ENCODE measurements at regions not wholly inside any gene's neighbourhood (a gene's known extent, or its start where the extent isn't known, plus 50 kb on each side); places are given as distances from the start of the nearest gene placed in this dataset.
"Not testable (repeated sequence)": the region's sequence is repeated elsewhere in the genome, so short reads cannot be mapped to it uniquely, and the experiment has no call there.

GRCh38 chr11:95650276-95650675 is 139.3 kb downstream of the FAM76B start:
- Histone ChIP-seq H3K36me3 (ENCODE audit: control insufficient read depth, insufficient read depth, low read length) (no peaks in the 10 kb centered on the region), H3K27ac (ENCODE audit: low read length) (no peak overlapping the region), H3K9me3 (ENCODE audit: control insufficient read depth, low read depth, low read length) (no peaks in the 10 kb centered on the region), H3K4me3 (ENCODE audit: low read length) (no peak overlapping the region), H3K27me3 (ENCODE audit: control insufficient read depth, insufficient read depth, low read length) (no peaks in the 10 kb centered on the region), H3K4me1 (ENCODE audit: control insufficient read depth, insufficient read depth, low read length) (no peaks in the 10 kb centered on the region)
- WGBS (ENCODE audit: insufficient coverage, low lambda C conversion rate), result 14% methylated on average over 1 of the region's 1 CpG
- DNase-seq, result no peak

- no peaks in the 10 kb centered on the region for H3K36me3 ChIP-seq (ENCODE audit: control insufficient read depth, insufficient read depth, low read length)
- H3K27me3 ChIP-seq (ENCODE audit: control insufficient read depth, insufficient read depth, low read length), result no peaks in the 10 kb centered on the region
- H3K9me3 ChIP-seq (ENCODE audit: control insufficient read depth, low read depth, low read length), result no peaks in the 10 kb centered on the region
- H3K27ac ChIP-seq (ENCODE audit: low read length), result no peak overlapping the region
- H3K4me1 ChIP-seq (ENCODE audit: control insufficient read depth, insufficient read depth, low read length), result no peaks in the 10 kb centered on the region
- DNase-seq, result no peak
- WGBS (ENCODE audit: insufficient coverage, low lambda C conversion rate), result 86% methylated on average over 1 of the region's 2 CpGs
- H3K4me3 ChIP-seq (ENCODE audit: low read length), result no peak overlapping the region
These were observed 141.7 kb downstream of the FAM76B start for GRCh38 chr11:95647871-95648270.

DNA sequence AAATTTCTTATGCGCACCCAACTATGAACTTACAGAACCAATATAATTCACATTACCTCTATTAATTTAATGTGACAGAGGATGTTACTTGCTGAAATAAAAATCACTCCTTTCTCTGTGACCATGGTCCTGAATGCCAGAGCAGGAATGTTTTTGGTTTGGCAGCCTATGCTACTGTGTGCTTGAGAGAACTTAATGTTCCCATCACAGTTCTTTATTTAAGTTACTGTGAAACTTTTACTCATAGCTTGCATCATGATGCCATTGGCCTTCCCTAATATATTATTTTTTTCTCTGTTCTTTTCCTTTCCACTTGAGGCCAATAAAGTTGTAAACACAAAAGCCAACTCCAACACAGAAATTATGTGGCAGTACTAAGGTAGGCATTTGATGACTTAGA is 142.2 kb downstream of the FAM76B start:
- no peak overlapping the region for H3K27ac ChIP-seq (ENCODE audit: low read length)
- H3K4me1 ChIP-seq (ENCODE audit: control insufficient read depth, insufficient read depth, low read length), result no peaks in the 10 kb centered on the region
- no peaks in the 10 kb centered on the region for H3K9me3 ChIP-seq (ENCODE audit: control insufficient read depth, low read depth, low read length)
- 100% methylated on average over 1 of the region's 1 CpG for WGBS (ENCODE audit: insufficient coverage, low lambda C conversion rate)
- no peak for DNase-seq
- H3K27me3 ChIP-seq (ENCODE audit: control insufficient read depth, insufficient read depth, low read length), result no peaks in the 10 kb centered on the region
- no peaks in the 10 kb centered on the region for H3K36me3 ChIP-seq (ENCODE audit: control insufficient read depth, insufficient read depth, low read length)
- no peak overlapping the region for H3K4me3 ChIP-seq (ENCODE audit: low read length)

- Histone ChIP-seq H3K4me3 (ENCODE audit: low read length) (no peak overlapping the region), H3K36me3 (ENCODE audit: control insufficient read depth, insufficient read depth, low read length) (no peaks in the 10 kb centered on the region), H3K27me3 (ENCODE audit: control insufficient read depth, insufficient read depth, low read length) (no peaks in the 10 kb centered on the region), H3K27ac (ENCODE audit: low read length) (no peak overlapping the region), H3K9me3 (ENCODE audit: control insufficient read depth, low read depth, low read length) (no peaks in the 10 kb centered on the region), H3K4me1 (ENCODE audit: control insufficient read depth, insufficient read depth, low read length) (no peaks in the 10 kb centered on the region)
- DNase-seq, result no peak
- WGBS (ENCODE audit: insufficient coverage, low lambda C conversion rate), result 92% methylated on average over 2 of the region's 3 CpGs
These were observed 148.1 kb downstream of the FAM76B start for GRCh38 chr11:95641495-95641894.

GRCh38 chr11:95638501-95638900 is 151.1 kb downstream of the FAM76B start:
- no peaks in the 10 kb centered on the region for H3K27me3 ChIP-seq (ENCODE audit: control insufficient read depth, insufficient read depth, low read length)

DNA sequence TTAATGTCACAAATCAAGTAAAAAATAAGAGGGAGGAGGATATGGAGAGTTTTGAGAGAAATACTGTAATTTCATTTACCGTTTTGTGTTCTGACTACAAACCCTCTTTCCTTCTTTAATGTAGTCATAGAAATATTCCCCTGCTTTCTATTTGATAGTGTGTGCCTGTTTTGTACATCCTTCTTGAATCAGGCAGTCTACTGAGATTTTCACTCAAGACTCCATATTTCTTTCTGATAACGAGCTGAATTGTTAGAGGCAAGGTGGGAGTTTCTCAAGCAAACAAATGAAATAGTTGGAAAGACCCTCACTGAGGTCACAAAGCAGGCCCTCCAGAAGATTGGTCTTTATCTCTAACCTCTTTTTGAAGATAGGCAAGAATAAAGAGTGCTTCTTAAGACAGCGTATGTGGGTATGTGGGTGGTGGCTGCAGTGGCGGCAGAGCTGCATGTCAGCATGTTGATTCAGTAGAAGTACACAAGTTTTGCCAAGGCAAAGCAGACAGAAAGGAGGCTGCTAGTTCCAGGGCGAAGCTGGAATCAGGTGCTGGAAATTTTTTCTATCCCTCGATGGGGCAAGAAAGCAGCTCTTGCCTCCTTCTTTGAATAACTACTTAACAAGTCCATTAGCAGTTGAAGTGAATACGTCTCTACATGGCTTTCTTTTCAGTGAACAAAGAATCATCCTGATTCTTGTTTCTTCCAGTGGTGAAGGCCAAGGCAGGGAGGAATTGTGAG is 164.2 kb downstream of the FAM76B start:
- Histone ChIP-seq H3K27me3 (ENCODE audit: control insufficient read depth, insufficient read depth, low read length) (no peaks in the 10 kb centered on the region), H3K9me3 (ENCODE audit: control insufficient read depth, low read depth, low read length) (no peaks in the 10 kb centered on the region), H3K36me3 (ENCODE audit: control insufficient read depth, insufficient read depth, low read length) (no peaks in the 10 kb centered on the region), H3K27ac (ENCODE audit: low read length) (no peak overlapping the region), H3K4me1 (ENCODE audit: control insufficient read depth, insufficient read depth, low read length) (no peaks in the 10 kb centered on the region), H3K4me3 (ENCODE audit: low read length) (no peak overlapping the region)
- DNase-seq, result no peak
- no CpG with 5 or more reads among the region's 7 CpGs for whole genome bisulfite sequencing (ENCODE audit: insufficient coverage, low lambda C conversion rate)

More at GRCh38 chr11:95638501-95638900, 151.1 kb downstream of the FAM76B start:
- H3K4me3 ChIP-seq (ENCODE audit: low read length), result no peak overlapping the region
- no peaks in the 10 kb centered on the region for H3K36me3 ChIP-seq (ENCODE audit: control insufficient read depth, insufficient read depth, low read length)
- H3K27ac ChIP-seq (ENCODE audit: low read length), result no peak overlapping the region
- no peak for DNase-seq
- H3K9me3 ChIP-seq (ENCODE audit: control insufficient read depth, low read depth, low read length), result no peaks in the 10 kb centered on the region
- 85% methylated on average over 1 of the region's 1 CpG for WGBS (ENCODE audit: insufficient coverage, low lambda C conversion rate)
- H3K4me1 ChIP-seq (ENCODE audit: control insufficient read depth, insufficient read depth, low read length), result no peaks in the 10 kb centered on the region

GRCh38 chr11:95616256-95616804 is 173.3 kb downstream of the FAM76B start:
- Histone ChIP-seq H3K4me1 (ENCODE audit: control insufficient read depth, insufficient read depth, low read length) (no peaks in the 10 kb centered on the region), H3K27ac (ENCODE audit: low read length) (no peak overlapping the region), H3K4me3 (ENCODE audit: low read length) (no peak overlapping the region), H3K9me3 (ENCODE audit: control insufficient read depth, low read depth, low read length) (no peaks in the 10 kb centered on the region), H3K27me3 (ENCODE audit: control insufficient read depth, insufficient read depth, low read length) (no peaks in the 10 kb centered on the region), H3K36me3 (ENCODE audit: control insufficient read depth, insufficient read depth, low read length) (no peaks in the 10 kb centered on the region)
- no peak for DNase-seq
- no CpG with 5 or more reads among the region's 1 CpG for WGBS (ENCODE audit: insufficient coverage, low lambda C conversion rate)

GRCh38 chr11:95611827-95612226 is 177.8 kb downstream of the FAM76B start:
- no peaks in the 10 kb centered on the region for H3K4me1 ChIP-seq (ENCODE audit: control insufficient read depth, insufficient read depth, low read length)
- DNase-seq, result no peak

DNA sequence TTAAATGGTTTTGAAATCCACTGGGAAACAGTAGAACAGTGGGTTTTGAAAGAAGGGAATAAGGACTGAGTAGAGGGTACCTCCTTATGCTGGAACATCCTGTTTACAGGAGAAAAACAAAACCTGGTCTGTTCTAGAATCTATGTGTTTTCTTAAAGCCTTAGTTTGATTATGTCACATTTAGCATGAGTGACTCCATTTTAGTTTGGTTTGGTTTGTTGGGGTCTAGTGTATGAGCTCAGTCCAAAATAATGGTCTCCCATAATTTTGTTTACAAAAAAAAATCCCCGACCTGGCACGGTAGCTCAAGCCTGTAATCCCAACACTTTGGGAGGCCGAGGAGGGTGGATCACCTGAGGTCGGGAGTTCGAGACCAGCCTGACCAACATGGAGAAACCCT is 179.4 kb downstream of the FAM76B start:
- no CpG with 5 or more reads among the region's 5 CpGs for WGBS (ENCODE audit: insufficient coverage, low lambda C conversion rate)
- H3K4me3 ChIP-seq (ENCODE audit: low read length); H3K9me3 ChIP-seq (ENCODE audit: control insufficient read depth, low read depth, low read length); H3K36me3 ChIP-seq (ENCODE audit: control insufficient read depth, insufficient read depth, low read length); H3K27ac ChIP-seq (ENCODE audit: low read length); H3K27me3 ChIP-seq (ENCODE audit: control insufficient read depth, insufficient read depth, low read length); DNase-seq; H3K4me1 ChIP-seq (ENCODE audit: control insufficient read depth, insufficient read depth, low read length): not testable (repeated sequence)

More at GRCh38 chr11:95611827-95612226, 177.8 kb downstream of the FAM76B start:
- H3K27ac ChIP-seq (ENCODE audit: low read length), result no peak overlapping the region
- H3K4me3 ChIP-seq (ENCODE audit: low read length), result no peak overlapping the region
- no peaks in the 10 kb centered on the region for H3K36me3 ChIP-seq (ENCODE audit: control insufficient read depth, insufficient read depth, low read length)
- H3K9me3 ChIP-seq (ENCODE audit: control insufficient read depth, low read depth, low read length), result no peaks in the 10 kb centered on the region
- H3K27me3 ChIP-seq (ENCODE audit: control insufficient read depth, insufficient read depth, low read length), result no peaks in the 10 kb centered on the region

GRCh38 chr11:95608093-95608492 is 181.5 kb downstream of the FAM76B start:
- Histone ChIP-seq H3K36me3 (ENCODE audit: control insufficient read depth, insufficient read depth, low read length) (no peaks in the 10 kb centered on the region), H3K9me3 (ENCODE audit: control insufficient read depth, low read depth, low read length) (no peaks in the 10 kb centered on the region), H3K4me3 (ENCODE audit: low read length) (no peak overlapping the region), H3K27ac (ENCODE audit: low read length) (no peak overlapping the region), H3K4me1 (ENCODE audit: control insufficient read depth, insufficient read depth, low read length) (no peaks in the 10 kb centered on the region), H3K27me3 (ENCODE audit: control insufficient read depth, insufficient read depth, low read length) (no peaks in the 10 kb centered on the region)
- DNase-seq, result no peak
- 100% methylated on average over 1 of the region's 1 CpG for WGBS (ENCODE audit: insufficient coverage, low lambda C conversion rate)

DNA sequence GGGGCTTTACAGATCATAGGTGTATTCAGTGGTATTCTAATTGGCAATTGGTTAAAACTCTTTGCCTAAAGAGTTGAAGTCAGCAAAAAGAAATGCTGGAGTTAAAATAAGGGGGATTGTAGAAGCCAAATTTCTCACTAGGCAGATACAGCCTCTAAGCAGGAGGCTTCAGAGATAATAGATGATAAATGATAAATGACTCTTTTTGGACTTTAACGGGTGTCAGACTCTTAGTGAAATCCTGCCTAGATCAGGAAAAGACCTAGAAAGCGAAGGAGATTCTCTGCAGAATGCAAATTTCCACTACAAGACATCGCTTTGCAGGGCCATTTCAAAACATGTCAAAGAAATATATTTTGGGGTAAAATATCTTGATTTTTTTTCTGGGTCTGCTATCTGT is 182.8 kb downstream of the FAM76B start:
- no peaks in the 10 kb centered on the region for H3K27me3 ChIP-seq (ENCODE audit: control insufficient read depth, insufficient read depth, low read length)
- no peaks in the 10 kb centered on the region for H3K4me1 ChIP-seq (ENCODE audit: control insufficient read depth, insufficient read depth, low read length)
- no peak overlapping the region for H3K27ac ChIP-seq (ENCODE audit: low read length)
- no peak overlapping the region for H3K4me3 ChIP-seq (ENCODE audit: low read length)
- no peaks in the 10 kb centered on the region for H3K36me3 ChIP-seq (ENCODE audit: control insufficient read depth, insufficient read depth, low read length)
- no peaks in the 10 kb centered on the region for H3K9me3 ChIP-seq (ENCODE audit: control insufficient read depth, low read depth, low read length)
- WGBS (ENCODE audit: insufficient coverage, low lambda C conversion rate), result 80% methylated on average over 1 of the region's 3 CpGs
- DNase-seq, result no peak

All from large intestine (tissue), 3 donors.